DOHH2 (cell line): ENCODE measurements at regions not wholly inside any gene's neighbourhood (a gene's known extent, or its start where the extent isn't known, plus 50 kb on each side); places are given as distances from the start of the nearest gene placed in this dataset.

Experiments used
- H3F3A ChIP-seq: fragments of 200-600 bp; sonication (generic), shearing (Covaris generic); 2 replicates; pipeline ENCODE4 v1.6.0; 2016; ENCODE audit warnings: antibody characterized with exemption, mild to moderate bottlenecking; ENCODE audit not compliant: control insufficient read depth, insufficient read depth
- H3K27ac ChIP-seq: fragments of 200-600 bp; sonication (generic); 2 replicates; pipeline ENCODE4 v1.5.1; 2014; ENCODE audit warnings: low read depth, mild to moderate bottlenecking, low read length, moderate library complexity
- H3K27me3 ChIP-seq: fragments of 200-600 bp; sonication (generic); 2 replicates; pipeline ENCODE4 v1.6.1; 2014; ENCODE audit warnings: mild to moderate bottlenecking, low read length, mixed read lengths; ENCODE audit not compliant: control insufficient read depth
- H3K36me3 ChIP-seq: fragments of 200-600 bp; sonication (generic); 2 replicates; pipeline ENCODE4 v1.6.1; 2014; ENCODE audit warnings: mild to moderate bottlenecking, low read length, moderate library complexity, mixed read lengths; ENCODE audit not compliant: control insufficient read depth
- H3K4me1 ChIP-seq: fragments of 200-600 bp; sonication (generic); 2 replicates; pipeline ENCODE4 v1.6.1; 2014; ENCODE audit warnings: mild to moderate bottlenecking, low read length, mixed read lengths; ENCODE audit not compliant: control insufficient read depth
- H3K4me2 ChIP-seq: fragments of 200-600 bp; sonication (generic); 2 replicates; pipeline ENCODE4 v1.6.0; 2014; ENCODE audit warnings: mild to moderate bottlenecking, low read length, moderate library complexity
- H3K4me3 ChIP-seq: fragments of 200-600 bp; sonication (generic); 2 replicates; pipeline ENCODE4 v1.5.1; 2014; ENCODE audit warnings: mild to moderate bottlenecking, low read length, mixed read lengths
- H3K79me2 ChIP-seq: fragments of 200-600 bp; sonication (generic); 2 replicates; pipeline ENCODE4 v1.6.1; 2014; ENCODE audit warnings: mild to moderate bottlenecking, low read length, mixed read lengths; ENCODE audit not compliant: control insufficient read depth
- H3K9me2 ChIP-seq: fragments of 200-600 bp; sonication (generic); replicated peaks from 2 replicates; pipeline ENCODE4 v1.6.1; 2014; ENCODE audit warnings: mild to moderate bottlenecking, low read length, mixed read lengths; ENCODE audit not compliant: control insufficient read depth
- H3K9me3 ChIP-seq: fragments of 200-600 bp; sonication (generic); 2 replicates; pipeline ENCODE4 v1.6.1; 2014; ENCODE audit warnings: antibody characterized with exemption, low read length, mixed read lengths; ENCODE audit not compliant: control insufficient read depth, insufficient read depth
- H4K20me1 ChIP-seq: fragments of 200-600 bp; sonication (generic); 2 replicates; pipeline ENCODE4 v1.6.0; 2014; ENCODE audit warnings: low read depth, mild to moderate bottlenecking, antibody characterized with exemption, low read length, moderate library complexity; ENCODE audit not compliant: control insufficient read depth, insufficient read depth
- CTCF ChIP-seq: fragments of 200-600 bp; sonication (generic); IDR thresholded peaks from one replicate; pipeline ENCODE4 v1.5.1; 2014; ENCODE audit warnings: antibody characterized with exemption, mild to moderate bottlenecking, low read depth, low read length; ENCODE audit not compliant: poor library complexity, severe bottlenecking
- EZH2phosphoT487 ChIP-seq: fragments of 200-600 bp; sonication (generic); IDR thresholded peaks from 2 replicates; pipeline ENCODE4 v1.6.1; 2017; ENCODE audit warnings: borderline replicate concordance, mild to moderate bottlenecking, antibody characterized with exemption, low read length, moderate library complexity, mixed read lengths

GRCh38 chr5:176733406-176734262 is 76.7 kb upstream of the UNC5A start:
- H3K4me1 ChIP-seq: no peaks in the 10 kb centered on the region
- H3K4me3 ChIP-seq: no peak overlapping the region
- no peak for TF ChIP-seq CTCF
- TF ChIP-seq EZH2phosphoT487: no peak
- H3K9me2 ChIP-seq: no peaks in the 10 kb centered on the region
- H3K36me3 ChIP-seq: no peaks in the 10 kb centered on the region
- H3F3A ChIP-seq: no peaks in the 10 kb centered on the region
- no peaks in the 10 kb centered on the region for H3K79me2 ChIP-seq
- no peak overlapping the region for H3K27ac ChIP-seq
- no peaks in the 10 kb centered on the region for H4K20me1 ChIP-seq
- H3K4me2 ChIP-seq: no peak overlapping the region
- H3K9me3 ChIP-seq: no peaks in the 10 kb centered on the region
- H3K27me3 ChIP-seq: peaks cover 12% of the 10 kb centered on the region

GRCh38 chr5:176734756-176735342 is 75.5 kb upstream of the UNC5A start:
- Histone ChIP-seq H3K4me3 (no peak overlapping the region), H3K9me3 (no peaks in the 10 kb centered on the region), H3K79me2 (no peaks in the 10 kb centered on the region), H3K27me3 (peaks cover 12% of the 10 kb centered on the region), H3K4me2 (no peak overlapping the region), H3K27ac (no peak overlapping the region), H3K4me1 (no peaks in the 10 kb centered on the region), H3K36me3 (no peaks in the 10 kb centered on the region), H4K20me1 (no peaks in the 10 kb centered on the region), H3K9me2 (no peaks in the 10 kb centered on the region), H3F3A (no peaks in the 10 kb centered on the region)
- no peak for TF ChIP-seq CTCF
- no peak for TF ChIP-seq EZH2phosphoT487

- Histone ChIP-seq H3K27me3 (peaks cover 7% of the 10 kb centered on the region), H3K27ac (no peak overlapping the region), H3K4me1 (no peaks in the 10 kb centered on the region), H3K79me2 (no peaks in the 10 kb centered on the region), H3K9me3 (no peaks in the 10 kb centered on the region), H3K4me2 (no peak overlapping the region), H3K9me2 (no peaks in the 10 kb centered on the region), H3K36me3 (no peaks in the 10 kb centered on the region), H3K4me3 (no peak overlapping the region), H3F3A (no peaks in the 10 kb centered on the region), H4K20me1 (no peaks in the 10 kb centered on the region)
- TF ChIP-seq CTCF (no peak), EZH2phosphoT487 (no peak)
Measured at GRCh38 chr5:176735383-176736265, 74.7 kb upstream of the UNC5A start.
